Stomach smooth muscle (tissue), 2 donors: ENCODE measurements at regions not wholly inside any gene's neighbourhood (a gene's known extent, or its start where the extent isn't known, plus 50 kb on each side); places are given as distances from the start of the nearest gene placed in this dataset.

Experiments
- H3K27ac ChIP-seq: one replicate; pipeline ENCODE4 v1.7.0; 2013; ENCODE audit warnings: mild to moderate bottlenecking, low read length, inconsistent platforms
- H3K27me3 ChIP-seq, 2 donors: one replicate each; pipeline ENCODE4 v1.7.0; 2013; ENCODE audit warnings: low read length in 2 of 2; ENCODE audit not compliant: insufficient read depth in 2 of 2, control insufficient read depth in 1 of 2
- H3K36me3 ChIP-seq, 2 donors: one replicate each; pipeline ENCODE4 v1.7.0; 2013; ENCODE audit warnings: low read length in 2 of 2; ENCODE audit not compliant: control insufficient read depth in 2 of 2, insufficient read depth in 2 of 2
- H3K4me1 ChIP-seq: one replicate; pipeline ENCODE4 v1.7.0; 2013; ENCODE audit warnings: low read length; ENCODE audit not compliant: control insufficient read depth, insufficient read depth
- H3K4me3 ChIP-seq, 2 donors: one replicate each; pipeline ENCODE4 v1.7.0; 2013; ENCODE audit warnings: low read length in 2 of 2
- H3K9ac ChIP-seq, 2 donors: one replicate each; pipeline ENCODE4 v1.7.0; 2013; ENCODE audit warnings: low read length in 2 of 2, mild to moderate bottlenecking in 1 of 2
- H3K9me3 ChIP-seq, 2 donors: one replicate each; pipeline ENCODE4 v1.7.0; 2013; ENCODE audit warnings: low read length in 2 of 2; ENCODE audit not compliant: control insufficient read depth in 2 of 2
- donor health status: healthy.
- donor health status: Pancreatic carcinoma.

- Histone ChIP-seq H3K27ac (no peak overlapping the region), H3K4me3 (no peak overlapping the region), H3K4me1 (peaks cover 14% of the 10 kb centered on the region), H3K36me3 (no peaks in the 10 kb centered on the region), H3K9me3 (no peaks in the 10 kb centered on the region), H3K27me3 (peaks cover 10 to 14% of the 10 kb centered on the region in 2 donors), H3K9ac (no peak overlapping the region)
These were observed 54.4 kb downstream of the UNCX start for GRCh38 chr7:1286946-1287645.

- H3K4me3 ChIP-seq = no peak overlapping the region
- H3K27me3 ChIP-seq = peaks cover 13 to 14% of the 10 kb centered on the region in 2 donors
These were observed 55.1 kb downstream of the UNCX start for GRCh38 chr7:1287752-1288201.

DNA sequence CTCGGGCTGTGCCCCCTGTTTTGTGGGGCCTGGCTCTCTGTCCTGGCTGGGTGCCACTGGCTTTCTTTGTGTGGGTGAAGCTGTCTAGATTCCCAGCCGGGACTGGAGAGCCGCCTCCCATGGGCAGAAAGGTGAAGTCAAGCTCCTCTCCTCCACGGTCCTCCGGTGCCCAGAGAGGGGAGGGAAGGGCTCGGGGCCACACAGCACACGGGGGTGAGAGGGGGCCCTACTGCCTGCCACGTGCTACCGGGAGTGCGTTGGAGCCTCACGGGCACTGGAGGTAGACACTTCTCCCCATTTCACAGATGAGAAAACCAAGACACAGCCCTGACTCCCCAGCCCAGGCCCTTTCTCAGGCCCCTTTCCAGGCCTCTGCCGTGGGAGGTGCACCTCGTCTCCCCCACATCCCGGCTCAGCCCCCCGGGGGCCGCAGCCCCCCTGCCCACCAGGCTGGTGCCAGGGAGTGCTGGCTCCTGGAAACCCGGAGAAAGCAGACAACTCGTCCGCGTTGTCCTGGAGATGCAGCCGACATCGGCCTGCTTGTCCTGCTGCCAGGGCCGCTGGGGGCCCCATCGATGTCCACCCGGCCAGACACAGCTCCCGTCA, 55.8 kb downstream of the UNCX start:
- Histone ChIP-seq H3K27me3 (peaks cover 11 to 14% of the 10 kb centered on the region in 2 donors), H3K4me3 (no peak overlapping the region), H3K9me3 (no peaks in the 10 kb centered on the region), H3K4me1 (peaks cover 14% of the 10 kb centered on the region), H3K36me3 (no peaks in the 10 kb centered on the region), H3K9ac (no peak overlapping the region), H3K27ac (no peak overlapping the region)

More at GRCh38 chr7:1287752-1288201, 55.1 kb downstream of the UNCX start:
- Histone ChIP-seq H3K36me3 (no peaks in the 10 kb centered on the region), H3K9me3 (no peaks in the 10 kb centered on the region), H3K27ac (no peak overlapping the region), H3K9ac (no peak overlapping the region), H3K4me1 (peaks cover 14% of the 10 kb centered on the region)

DNA sequence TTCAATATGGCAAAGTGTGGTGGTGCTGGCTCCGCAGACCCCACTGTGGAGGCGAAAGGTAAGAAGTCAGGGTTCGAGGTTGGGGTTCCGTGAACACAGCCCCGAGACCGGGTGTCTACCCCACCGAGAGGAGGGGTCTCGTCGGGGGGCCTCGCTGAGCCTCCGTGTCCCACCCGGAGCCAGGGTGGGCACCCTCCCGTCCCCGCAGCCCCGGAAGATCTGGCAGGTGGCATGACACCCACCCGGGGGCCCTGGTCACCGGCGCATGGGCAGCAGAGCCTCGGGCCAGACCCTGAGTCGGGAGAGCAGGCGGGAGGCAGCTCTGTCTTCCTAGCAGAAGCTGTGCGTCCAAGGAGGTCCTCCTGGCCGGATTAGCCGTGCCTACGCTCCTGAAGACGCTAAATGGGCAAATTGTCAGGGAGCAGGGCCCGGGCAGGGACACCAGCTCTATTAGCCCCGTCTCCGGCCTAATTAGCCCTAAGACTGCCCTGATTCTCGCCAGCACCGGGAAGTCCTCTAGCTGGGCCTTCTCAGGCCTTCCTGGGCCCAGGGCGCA, 56.4 kb downstream of the UNCX start:
- H3K27me3 ChIP-seq = peaks cover 8 to 18% of the 10 kb centered on the region in 2 donors
- H3K27ac ChIP-seq = no peak overlapping the region
- no peaks in the 10 kb centered on the region for H3K36me3 ChIP-seq
- H3K4me1 ChIP-seq = peaks cover 14% of the 10 kb centered on the region
- no peaks in the 10 kb centered on the region for H3K9me3 ChIP-seq
- H3K9ac ChIP-seq = no peak overlapping the region
- H3K4me3 ChIP-seq = no peak overlapping the region

GRCh38 chr7:1289666-1290025, 57.0 kb downstream of the UNCX start:
- Histone ChIP-seq H3K36me3 (no peaks in the 10 kb centered on the region), H3K9ac (no peak overlapping the region), H3K27me3 (peaks cover 6 to 19% of the 10 kb centered on the region in 2 donors), H3K4me1 (peaks cover 14% of the 10 kb centered on the region), H3K27ac (no peak overlapping the region), H3K9me3 (no peaks in the 10 kb centered on the region), H3K4me3 (peak overlapping the region; percentile 68 to 75)

DNA sequence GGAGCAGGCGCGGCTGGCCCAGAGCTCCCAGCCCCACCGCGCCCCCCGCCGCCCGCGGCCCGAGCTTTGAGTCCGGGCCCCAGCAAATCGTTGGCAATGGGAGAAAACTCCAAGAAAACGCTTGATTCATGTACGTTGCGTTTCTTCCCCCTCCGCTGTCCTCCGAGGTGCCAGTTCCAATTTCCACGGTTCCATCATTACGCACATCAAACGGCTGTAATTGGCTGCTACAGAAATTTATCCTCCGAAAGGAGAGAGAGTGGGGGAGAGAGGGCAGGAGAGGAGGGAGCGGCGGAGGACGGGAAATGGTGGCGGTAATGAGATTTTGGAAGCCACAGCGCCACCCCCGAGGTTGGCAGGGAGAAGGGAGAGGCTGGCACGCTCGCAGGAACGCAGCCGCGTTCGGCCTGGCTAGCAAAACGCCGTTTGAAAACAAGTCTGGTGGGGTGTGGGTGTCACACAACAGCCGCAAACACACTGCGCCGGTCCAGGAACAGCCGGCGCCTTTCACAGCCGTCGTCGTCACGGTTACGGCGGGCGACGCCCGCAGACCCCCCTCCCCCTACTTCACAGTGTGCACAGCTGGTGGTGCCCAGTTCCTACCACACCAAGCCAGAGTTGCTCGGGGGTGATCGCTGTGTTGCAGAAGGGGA, 57.5 kb downstream of the UNCX start:
- Histone ChIP-seq H3K9me3 (no peaks in the 10 kb centered on the region), H3K36me3 (no peaks in the 10 kb centered on the region), H3K4me3 (peak overlapping the region; percentile 68 to 75), H3K4me1 (peaks cover 14% of the 10 kb centered on the region), H3K9ac (no peak overlapping the region), H3K27me3 (peaks cover 6 to 19% of the 10 kb centered on the region in 2 donors), H3K27ac (no peak overlapping the region)

- Histone ChIP-seq H3K9ac (no peak overlapping the region), H3K4me1 (peaks cover 14% of the 10 kb centered on the region), H3K27me3 (peaks cover 9 to 23% of the 10 kb centered on the region in 2 donors), H3K9me3 (no peaks in the 10 kb centered on the region), H3K27ac (no peak overlapping the region), H3K4me3 (peak overlapping the region; percentile 68 to 75), H3K36me3 (no peaks in the 10 kb centered on the region)
These were observed 58.1 kb downstream of the UNCX start for GRCh38 chr7:1290679-1291356.

DNA sequence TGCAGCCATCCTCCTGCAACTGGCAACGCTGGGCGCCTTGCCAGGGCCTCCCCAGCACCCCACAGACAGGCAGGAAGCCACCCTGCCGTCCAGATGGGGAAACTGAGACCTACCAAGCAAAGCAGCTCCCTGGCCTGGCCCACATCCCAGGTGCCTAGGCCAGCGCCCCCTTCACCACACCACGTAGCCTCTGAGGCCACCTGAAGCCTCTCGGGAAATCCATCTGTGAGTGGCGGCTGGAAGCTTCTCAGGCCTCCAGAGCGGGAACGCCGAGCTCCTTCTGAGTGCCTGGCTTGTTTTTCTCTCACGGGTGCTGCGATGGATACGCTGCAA, 58.7 kb downstream of the UNCX start:
- Histone ChIP-seq H3K27me3 (peaks cover 14 to 28% of the 10 kb centered on the region in 2 donors), H3K9me3 (no peaks in the 10 kb centered on the region), H3K4me1 (peaks cover 14% of the 10 kb centered on the region), H3K36me3 (no peaks in the 10 kb centered on the region), H3K27ac (no peak overlapping the region), H3K9ac (no peak overlapping the region), H3K4me3 (no peak overlapping the region)

- no peaks in the 10 kb centered on the region for H3K9me3 ChIP-seq
- H3K9ac ChIP-seq = no peak overlapping the region
- peaks cover 21 to 32% of the 10 kb centered on the region in 2 donors for H3K27me3 ChIP-seq
- peaks cover 14% of the 10 kb centered on the region for H3K4me1 ChIP-seq
- no peak overlapping the region for H3K27ac ChIP-seq
- H3K4me3 ChIP-seq = no peak overlapping the region
- H3K36me3 ChIP-seq = no peaks in the 10 kb centered on the region
These were observed 59.4 kb downstream of the UNCX start for GRCh38 chr7:1291845-1292765.
